ENCODE measurements at regions not wholly inside any gene's neighbourhood (a gene's known extent, or its start where the extent isn't known, plus 50 kb on each side); places are given as distances from the start of the nearest gene placed in this dataset.

DNA sequence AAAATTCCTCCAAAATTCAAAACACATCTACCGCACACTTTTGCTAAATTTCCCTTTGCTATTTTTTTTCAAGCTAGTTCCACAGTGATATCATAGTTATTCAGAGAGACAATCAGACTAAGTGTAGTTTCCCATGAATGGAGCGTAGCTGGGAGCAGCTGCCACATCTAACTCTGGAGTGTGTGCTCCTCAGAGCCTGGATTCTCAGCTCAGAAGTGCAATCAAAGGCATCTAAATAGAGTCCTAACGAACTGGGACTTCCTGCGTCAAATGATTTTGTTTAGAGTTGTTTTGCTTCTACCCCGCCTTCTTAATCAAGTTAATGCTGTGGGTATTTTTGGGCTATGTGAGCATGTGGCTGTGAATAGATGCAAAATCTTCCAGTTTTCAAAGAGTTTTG is 160.3 kb downstream of the TMEM18 start:
- no peak for DNase-seq (ENCODE audit: low read depth in 4 of 4, low spot score in 3 of 4)

DNA sequence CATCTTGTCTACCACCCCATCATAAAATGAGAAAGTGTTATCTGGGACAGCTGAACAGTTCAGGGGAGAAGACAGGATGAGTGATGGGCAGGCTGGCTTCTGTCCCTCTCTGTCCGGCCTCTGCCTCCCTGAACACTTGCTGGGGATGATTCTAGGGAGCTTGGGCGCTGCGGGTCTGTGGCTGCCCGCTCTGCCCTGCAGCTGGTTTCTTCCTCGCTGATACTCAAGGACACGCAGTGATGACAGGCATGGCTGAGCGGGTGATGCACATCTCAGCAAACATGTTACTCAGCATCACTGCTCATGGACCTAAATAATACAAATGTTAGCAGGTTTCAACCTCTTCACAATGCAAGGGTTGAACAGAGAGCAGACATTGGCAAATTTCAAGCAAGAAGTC is 161.1 kb downstream of the TMEM18 start:
- no peak for DNase-seq (ENCODE audit: low read depth in 4 of 4, low spot score in 3 of 4)

DNA sequence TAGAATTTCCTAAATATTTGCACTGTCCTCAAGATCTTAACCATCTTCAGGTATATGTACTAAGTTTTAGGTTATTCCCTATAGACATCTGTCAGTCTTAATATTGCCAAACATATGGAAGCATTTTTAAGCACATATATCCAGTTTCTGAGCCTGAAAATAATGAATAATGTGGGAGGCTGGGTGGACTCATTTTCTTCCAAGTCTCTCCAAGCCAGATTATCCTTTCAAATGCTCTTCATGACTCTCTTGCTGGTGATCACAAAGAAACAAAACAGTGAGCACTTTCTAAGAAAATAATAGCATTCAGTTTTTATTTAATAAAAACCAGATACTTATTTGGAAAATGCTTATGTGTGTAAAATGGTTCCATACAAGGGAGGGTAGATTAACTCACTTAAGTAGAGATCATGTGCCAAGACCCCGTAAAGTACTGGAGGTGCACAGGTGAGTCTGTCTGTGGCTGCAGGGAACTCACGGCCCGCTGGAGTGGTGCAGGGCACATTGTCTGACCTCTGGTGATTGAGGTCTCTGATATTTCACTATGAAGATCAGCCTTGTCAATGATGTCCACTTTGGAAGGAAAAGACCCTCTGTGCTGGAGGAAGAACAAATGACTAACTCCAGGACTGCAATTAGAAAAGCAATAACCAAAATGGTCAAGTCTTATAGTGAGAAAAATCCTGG is 161.6 kb downstream of the TMEM18 start:
- DNase-seq (ENCODE audit: low read depth in 4 of 4, low spot score in 3 of 4): no peak

DNA sequence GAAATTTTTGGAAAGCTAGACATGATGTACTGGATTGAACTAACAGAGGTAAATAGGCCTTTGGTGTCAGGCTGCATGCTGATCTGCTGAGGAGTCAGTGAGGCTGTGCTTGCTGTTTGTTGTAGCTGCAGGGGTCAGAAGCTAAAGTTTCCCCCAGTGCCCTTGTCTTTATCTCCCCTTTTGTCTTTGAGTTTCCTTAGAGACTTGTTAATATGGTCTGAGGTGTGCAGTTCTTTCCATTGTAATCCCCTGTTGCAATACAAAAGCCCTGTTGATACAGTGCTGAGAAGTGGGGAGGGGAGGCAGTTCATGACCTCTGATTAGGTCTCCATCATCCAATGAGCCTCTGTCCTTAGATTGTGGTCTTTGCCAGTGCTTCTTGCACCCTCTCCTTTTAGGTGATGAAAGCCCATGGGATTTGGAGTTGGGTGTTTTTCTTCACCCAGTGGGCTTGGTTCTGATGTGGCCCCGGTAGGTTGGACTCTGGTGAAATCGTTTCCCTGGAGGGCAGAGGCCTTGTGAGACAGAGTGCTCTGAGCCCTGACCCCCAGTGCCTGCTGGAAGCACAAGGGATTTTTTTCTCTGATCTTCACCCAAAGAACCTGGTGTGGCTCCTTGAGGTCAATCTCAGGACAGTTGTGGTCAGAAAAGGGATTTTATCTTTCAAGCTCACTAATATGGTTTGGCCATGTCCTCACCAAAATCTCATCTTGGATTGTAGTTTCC is 163.1 kb downstream of the TMEM18 start:
- DNase-seq (ENCODE audit: low read depth in 4 of 4, low spot score in 3 of 4): no peak

DNA sequence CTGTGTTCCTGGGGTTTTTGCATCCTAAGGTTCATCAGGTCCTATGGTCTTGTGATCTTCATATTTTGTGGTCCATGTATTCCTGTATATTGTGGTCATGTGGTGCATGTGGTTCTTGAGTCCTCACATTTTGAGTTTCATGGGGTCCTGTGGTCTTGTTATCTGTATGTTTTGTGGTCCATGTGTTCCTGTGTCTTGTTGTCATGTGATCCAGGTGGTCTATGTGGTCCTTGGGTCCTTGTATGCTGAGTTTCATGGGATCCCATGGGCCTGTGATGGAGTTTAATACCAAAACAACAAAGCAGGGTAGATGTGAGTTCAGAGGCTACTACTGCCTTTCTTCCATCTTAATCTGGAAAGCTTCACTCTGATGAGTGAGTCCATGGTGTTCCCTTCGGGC is 166.4 kb downstream of the TMEM18 start:
- DNase-seq (ENCODE audit: low read depth in 4 of 4, low spot score in 3 of 4): no peak

DNA sequence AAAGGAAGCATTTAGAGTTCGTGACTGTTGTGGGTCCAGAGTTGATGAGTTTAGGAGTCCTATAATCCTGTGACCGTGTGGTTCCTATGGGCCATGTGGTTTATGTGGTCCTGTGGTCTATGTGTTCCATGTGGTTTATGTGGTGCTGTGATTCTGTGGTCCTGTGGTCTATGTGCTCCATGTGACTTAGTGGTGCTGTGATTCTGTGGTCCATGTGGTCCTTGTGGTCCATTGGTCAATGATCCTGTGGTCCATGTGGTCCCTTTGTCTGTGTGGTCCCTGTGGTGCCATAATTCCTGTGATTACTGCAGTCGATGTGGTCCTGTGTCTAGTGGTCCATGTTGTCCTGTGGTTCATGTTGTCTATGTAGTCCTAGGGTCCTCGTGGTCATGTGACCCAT is 167.3 kb downstream of the TMEM18 start:
- DNase-seq (ENCODE audit: low read depth in 4 of 4, low spot score in 3 of 4): no peak

DNA sequence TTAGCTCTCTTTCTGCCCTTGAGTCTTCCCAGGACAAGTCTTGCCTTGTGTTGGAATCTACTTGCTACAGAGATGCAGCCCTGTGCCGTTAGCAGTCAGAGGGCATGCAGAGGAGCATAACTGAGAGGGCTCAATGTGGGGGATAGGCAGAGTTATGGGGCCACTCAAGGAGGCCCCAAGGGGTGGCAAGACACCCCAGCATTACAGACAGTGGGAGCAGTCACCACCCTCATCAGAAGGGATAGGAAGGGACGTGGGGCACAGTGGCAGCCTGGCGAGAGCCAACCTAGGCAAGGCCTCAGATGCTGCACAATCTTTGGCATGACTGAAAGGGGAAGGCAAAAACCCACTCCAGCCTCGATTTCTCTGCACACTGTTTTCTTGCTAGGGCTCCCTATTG is 169.1 kb downstream of the TMEM18 start:
- DNase-seq (ENCODE audit: low read depth in 4 of 4, low spot score in 3 of 4): no peak

DNA sequence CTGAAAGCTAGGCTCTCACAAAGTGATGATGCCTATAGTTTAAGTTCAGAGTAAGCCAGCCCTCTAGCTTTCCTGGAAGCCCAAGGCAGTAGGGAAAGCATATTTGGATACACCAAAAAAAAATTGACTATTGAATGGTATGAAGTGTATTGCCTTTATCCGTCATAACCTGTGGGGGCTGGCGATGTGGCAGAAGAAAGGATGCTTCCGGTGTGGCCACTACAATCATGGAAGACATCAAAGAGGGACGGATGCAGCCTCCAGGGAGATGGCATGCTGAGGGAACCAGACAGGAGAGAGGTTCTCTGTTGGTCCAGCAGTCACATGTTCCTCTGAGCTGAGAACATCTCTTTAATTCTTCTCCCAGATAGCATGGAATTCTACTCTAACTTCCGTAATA is 170.3 kb downstream of the TMEM18 start:
- no peak for DNase-seq (ENCODE audit: low read depth in 4 of 4, low spot score in 3 of 4)

DNA sequence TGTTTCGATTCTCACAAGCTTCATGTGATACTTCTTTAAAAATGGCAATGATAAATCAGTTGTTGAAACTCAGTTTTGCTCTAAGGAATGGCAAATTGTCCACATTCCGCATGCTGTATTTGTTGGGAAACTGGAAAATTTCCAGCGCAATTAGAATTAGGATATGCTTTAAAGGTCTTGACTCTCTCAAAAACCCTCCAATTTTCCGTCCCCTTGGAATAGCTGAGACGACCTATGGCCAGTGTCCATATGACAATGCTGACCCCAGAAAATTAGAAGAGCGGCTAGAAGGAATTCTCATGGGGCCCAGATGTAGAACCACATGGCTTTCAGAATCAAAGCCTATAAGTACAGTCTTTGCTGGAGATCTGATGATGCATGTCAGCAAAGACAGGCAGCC is 170.8 kb downstream of the TMEM18 start:
- no peak for DNase-seq (ENCODE audit: low read depth in 4 of 4, low spot score in 3 of 4)

DNA sequence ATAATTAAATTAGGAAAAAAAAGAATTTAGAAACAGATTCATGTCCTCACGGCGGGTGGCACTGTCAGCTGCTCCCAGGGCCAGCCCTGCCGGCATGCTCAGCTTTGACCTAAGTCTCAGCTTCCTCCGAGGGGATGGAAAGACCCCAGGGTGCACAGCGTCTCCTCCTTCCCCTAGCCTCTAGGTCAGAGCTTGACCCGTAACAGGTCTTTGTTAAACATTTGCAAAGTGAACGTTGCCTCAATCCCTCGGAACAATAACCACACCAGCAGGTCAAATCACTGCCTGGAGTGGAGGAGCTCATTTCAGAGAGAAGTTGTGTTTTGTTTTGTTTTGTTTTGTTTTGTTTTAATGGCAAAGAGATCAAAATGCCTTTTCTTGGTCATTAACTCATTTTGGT is 171.3 kb downstream of the TMEM18 start:
- no peak for DNase-seq (ENCODE audit: low read depth in 4 of 4, low spot score in 3 of 4)

DNA sequence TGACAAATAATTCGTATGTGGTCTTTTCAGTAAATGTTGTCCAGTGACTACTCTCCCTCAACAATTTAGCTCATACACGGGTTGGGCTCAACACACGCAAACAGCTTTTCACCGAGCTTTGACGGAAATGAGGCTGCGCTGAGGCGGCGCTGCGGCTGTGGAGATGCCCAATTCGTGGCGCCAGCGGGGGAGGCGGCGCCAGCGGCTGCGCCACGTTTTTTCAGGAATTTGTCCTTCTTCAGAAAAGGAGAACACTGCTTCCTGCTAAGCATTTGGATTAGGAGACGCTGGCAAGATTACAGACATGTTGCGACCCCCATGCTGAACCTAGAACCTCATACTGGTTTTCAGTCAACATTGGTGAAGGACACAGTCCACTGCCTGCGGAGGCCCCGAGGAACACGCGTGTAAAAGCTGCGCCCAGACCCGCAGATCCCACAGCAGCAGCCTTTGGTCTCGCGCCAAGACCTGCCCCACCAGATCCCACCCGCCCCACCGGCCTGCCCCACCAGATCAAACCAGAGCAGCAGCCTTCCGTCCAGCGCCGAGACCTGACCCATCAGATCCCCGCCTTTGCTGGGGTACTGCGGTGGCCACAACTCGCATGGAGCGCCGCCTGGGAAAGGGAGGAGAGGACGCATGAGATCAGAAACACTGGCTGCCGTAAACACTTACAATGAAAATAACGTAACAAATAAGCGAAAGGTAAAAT is 173.8 kb downstream of the TMEM18 start:
- DNase-seq (ENCODE audit: low read depth in 4 of 4, low spot score in 3 of 4): no peak

DNA sequence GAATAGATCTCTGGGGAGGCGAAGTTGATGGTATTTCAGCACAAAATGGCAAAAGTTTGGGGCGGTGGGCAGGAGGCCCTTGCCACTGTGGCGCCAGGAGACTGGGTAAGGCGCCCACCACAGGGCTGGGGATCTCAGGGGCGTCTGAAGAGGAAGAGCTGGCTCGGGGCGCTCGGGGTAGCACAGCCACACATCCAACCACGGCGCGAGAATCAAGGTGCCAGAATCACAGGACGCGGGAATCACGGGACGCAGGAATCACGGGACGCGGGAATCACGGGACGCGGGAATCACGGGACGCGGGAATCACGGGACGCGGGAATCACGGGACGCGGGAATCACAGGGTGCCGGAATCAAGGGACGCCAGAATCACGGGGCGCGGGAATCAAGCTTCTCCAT is 174.4 kb downstream of the TMEM18 start:
- DNase-seq (ENCODE audit: low read depth in 4 of 4, low spot score in 3 of 4): no peak

DNA sequence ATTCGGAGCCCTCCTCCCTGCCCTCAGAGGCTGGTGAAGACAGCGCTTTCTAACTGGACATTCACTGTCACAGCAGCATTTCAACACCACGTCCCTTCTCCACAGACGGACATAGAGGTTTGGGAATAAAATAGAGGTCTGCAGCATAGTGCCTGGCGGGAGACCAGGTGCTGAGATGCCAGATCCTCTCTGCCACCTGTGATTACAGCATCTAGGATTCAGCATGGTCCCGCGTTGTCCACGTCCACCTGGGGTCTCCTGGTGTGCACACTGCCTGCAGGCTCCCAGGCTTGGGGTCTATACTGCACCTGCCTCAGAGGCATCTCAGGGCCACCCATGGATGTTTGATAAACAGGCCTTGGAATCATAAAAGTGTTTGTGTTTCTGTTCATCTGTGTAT is 175.5 kb downstream of the TMEM18 start:
- DNase-seq (ENCODE audit: low read depth in 4 of 4, low spot score in 3 of 4): no peak

DNA sequence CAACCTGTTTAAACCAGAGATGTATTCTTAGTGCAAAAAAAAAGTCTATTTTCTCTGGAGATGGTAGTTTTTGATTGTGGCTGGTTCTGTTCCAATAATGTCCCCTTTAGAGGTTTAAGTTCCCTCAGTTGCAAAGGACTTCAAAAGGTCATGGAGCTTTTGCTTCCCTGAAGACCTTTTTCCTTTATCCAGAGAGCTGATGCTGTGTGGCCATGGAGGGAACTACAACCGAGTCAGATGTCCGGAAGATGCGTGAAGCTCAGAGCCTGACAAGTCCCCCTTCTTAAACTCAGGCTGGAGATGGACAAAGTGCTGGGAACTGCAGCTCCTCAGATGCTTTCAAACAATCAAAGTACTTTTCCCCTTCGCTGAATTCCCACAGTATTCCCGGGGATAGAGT is 176.1 kb downstream of the TMEM18 start:
- no peak for DNase-seq (ENCODE audit: low read depth in 4 of 4, low spot score in 3 of 4)

DNA sequence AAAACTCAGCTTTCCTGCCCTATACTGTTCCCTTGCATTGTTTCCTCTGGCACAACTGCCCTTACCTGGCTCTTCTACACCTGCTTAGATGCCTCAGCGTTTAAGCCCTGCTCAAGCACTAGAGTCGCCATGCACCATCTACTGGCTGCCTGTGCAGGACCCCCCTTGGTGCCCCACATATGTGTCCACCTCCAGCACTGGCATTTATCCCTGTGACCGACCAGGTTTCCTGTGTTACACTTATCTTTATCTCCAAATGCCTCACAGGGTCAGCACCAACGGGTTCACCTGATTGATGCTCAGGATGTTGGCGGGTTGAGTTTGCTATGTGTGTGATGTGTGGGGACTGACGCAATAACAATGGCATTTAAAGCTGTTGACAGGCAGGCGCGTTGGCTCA is 177.5 kb downstream of the TMEM18 start:
- no peak for DNase-seq (ENCODE audit: low read depth in 4 of 4, low spot score in 3 of 4)

DNA sequence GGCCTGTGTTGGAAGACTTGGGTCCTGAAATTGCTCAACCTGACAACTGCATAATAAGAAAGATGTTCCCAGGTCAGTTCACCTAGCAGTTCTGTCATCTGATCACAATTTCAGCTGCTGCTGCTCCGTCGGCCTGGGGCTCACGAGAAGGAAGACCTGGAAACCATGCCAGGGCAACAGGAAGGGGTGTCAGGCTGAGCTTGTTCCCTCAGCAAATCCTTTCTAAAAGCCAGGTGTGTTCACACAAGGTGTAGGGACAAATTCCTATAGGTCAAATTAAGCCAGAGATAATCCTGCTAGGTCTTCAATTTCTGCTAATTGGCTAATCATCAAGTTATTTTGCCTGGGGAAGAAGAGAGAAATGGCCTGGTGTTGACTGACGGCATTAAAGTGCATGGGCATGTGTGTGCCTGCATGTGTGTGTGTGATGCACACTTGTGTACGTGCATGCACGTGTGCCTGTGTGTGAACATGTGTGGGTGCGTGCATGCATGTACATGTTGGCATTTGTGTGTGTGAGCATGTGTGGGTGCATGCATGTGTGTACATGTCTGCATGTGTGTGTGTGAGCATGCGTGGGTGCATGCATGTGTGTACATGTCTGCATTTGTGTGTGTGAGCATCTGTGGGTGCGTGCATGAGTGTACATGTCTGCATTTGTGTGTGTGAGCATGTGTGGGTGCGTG is 178.6 kb downstream of the TMEM18 start:
- no peak for DNase-seq (ENCODE audit: low read depth in 4 of 4, low spot score in 3 of 4)

DNA sequence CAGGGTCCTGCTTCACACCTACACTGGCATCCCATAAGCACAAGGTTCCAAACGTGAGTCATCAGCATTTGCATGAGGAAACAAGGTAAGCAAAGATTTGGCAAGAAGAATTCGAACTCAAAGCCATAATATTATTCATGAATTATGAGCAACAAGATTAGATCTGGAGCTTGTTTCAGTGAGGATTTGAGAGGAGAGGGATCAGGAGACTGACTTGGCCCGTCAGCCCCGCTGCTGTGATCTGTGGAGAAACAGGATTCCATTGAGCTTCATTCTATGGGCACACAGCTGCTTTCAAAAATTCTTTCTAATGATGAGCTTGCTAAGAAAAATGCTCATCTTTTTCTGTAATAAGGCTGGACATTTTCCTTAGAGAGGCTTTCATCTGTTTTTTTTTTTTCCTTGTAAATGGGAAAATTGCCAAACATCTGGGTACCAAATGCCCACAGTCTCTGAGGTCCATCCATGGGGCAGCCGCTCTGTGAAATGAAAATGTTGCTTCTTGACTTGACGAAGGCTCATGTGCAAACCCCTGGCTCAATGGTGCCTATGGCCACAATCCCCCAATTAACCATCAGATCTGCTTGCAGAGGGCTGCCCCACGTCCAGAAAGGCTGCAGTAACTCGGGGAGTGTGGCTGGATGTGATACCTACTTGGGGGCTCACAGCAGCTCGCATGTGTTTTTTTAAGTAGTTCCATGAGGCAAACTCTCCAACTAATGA is 179.3 kb downstream of the TMEM18 start:
- no peak for DNase-seq (ENCODE audit: low read depth in 4 of 4, low spot score in 3 of 4)

DNA sequence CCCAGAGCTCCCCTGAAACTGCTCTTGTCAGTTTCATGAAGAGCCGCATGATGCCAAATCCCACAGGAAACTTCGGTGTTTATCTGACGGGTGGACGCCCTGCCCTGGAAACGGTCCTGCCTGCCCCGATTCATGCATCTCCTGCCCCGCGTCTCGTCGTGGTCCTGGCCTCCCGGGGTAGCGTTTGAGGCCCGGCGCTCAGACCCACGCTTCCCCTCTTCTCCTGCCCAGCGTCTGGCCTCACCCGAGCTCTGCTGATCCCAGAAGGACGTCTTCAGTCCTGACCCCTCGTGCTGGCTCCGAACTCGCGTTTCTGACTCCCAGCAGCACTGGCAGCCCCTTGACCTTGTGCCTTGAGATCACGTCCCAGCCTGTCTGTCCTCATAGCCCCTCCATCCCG is 180.5 kb downstream of the TMEM18 start:
- DNase-seq (ENCODE audit: low read depth in 4 of 4, low spot score in 3 of 4): no peak

DNA sequence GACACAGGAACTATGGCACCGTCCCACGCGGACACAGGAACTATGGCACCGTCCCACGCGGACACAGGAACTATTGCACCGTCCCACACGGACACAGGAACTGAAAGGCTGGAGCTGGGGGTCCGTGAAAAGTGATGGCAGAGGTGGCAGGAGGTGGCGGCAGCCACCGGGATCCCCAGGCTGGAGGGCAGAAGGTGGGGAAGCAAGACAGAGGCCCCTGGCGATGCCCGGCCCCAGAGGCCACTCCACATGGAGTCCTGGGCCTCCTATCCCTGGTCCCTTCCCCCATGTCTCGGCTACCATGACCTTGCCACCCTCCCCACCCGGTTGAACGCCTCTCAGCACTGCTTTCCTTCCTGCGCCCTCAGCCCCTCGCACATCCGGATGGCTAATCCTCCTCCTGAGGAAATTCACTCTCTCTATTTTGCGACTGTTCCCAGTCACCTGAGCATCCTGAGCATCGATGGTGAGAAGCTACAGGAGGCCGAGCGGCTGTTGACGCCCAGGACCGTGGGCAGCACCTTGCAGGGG is 181.4 kb downstream of the TMEM18 start:
- no peak for DNase-seq (ENCODE audit: low read depth in 4 of 4, low spot score in 3 of 4)

DNA sequence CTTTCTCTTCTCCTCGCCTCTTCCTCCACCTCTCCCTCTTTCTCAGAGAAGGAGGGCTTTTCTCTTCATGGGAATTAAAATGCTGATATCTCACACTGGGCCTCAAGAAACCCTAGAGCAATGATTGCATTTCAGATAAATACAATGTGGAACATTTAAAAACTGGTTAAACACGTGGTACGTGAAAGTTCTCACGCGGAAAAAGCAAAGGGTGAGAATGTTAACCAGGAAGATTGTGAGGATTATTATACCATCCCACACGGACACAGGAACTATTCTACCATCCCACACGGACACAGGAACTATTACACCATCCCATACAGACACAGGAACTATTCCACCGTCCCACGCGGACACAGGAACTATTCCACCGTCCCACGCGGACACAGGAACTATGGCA is 182.4 kb downstream of the TMEM18 start:
- no peak for DNase-seq (ENCODE audit: low read depth in 4 of 4, low spot score in 3 of 4)

DNA sequence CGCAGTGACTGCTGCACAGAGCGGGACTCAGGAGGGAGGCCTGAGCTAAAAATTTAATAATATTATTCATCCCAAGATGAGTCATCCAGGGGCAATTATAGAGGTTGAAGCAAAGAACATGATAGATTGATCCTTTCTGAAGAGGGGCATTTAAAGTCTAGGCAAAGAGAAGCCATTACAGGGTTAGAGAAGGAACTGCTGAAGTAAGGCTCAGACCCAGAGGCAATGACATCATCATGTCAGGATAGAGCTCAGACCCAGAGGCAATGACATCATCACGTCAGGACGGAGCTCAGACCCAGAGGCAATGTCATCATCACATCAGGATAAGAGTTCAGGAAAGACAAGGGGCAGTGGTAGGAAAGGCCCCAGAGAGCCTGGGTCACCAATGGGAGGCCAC is 184.0 kb downstream of the TMEM18 start:
- no peak for DNase-seq (ENCODE audit: low read depth in 4 of 4, low spot score in 3 of 4)

Measured in left renal pelvis (tissue), 4 donors.